GM18498 (cell line): ENCODE measurements at regions not wholly inside any gene's neighbourhood (a gene's known extent, or its start where the extent isn't known, plus 50 kb on each side); places are given as distances from the start of the nearest gene placed in this dataset.
"Not testable (repeated sequence)": the region's sequence is repeated elsewhere in the genome, so short reads cannot be mapped to it uniquely, and the experiment has no call there.

ENCODE experiments used
- ATAC-seq: cut with Tn5 transposase; IDR thresholded peaks from one replicate; pipeline ENCODE4 v1.9.1; 2021; ENCODE audit warnings: mild to moderate bottlenecking, moderate library complexity; ENCODE audit not compliant: unreplicated experiment

DNA sequence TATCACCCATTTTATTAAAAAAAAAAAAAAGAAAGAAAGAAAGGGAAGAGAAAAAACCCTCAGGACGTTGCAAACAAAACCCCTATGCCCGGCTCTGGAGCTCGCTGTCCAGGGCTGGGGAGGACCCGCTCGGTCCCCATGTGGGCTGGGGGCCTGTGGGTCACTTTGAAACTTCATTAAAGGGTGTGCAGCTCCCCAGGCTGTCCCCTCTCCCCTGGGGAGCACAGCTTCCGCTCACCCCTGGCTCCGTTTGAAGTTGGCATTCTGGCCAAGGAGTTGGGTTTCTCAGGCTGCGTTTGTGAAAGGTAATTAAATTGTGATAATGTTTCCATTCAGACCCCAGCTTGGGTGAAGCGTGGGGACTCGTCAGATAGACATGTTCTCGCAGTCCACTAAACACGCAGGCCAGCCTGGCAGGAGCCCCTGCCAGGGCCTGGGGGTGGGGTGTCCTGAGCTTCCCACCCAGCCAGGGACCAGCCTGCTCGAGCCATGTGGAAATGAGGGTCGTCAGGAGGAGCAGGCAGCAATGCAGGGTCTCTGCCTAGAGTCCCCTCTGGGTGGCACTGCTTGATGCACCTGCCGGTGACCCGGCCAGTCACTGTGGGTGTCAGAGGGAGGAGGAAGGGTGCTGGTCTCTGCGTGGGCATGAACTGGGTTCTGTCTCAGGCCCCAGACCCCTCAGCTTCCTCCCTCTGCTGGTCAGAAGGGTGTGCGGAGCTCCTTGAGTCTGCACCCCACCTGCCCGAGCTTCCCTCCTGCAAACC lies 166.2 kb downstream of the INHBB start:
- ATAC-seq = no peak

DNA sequence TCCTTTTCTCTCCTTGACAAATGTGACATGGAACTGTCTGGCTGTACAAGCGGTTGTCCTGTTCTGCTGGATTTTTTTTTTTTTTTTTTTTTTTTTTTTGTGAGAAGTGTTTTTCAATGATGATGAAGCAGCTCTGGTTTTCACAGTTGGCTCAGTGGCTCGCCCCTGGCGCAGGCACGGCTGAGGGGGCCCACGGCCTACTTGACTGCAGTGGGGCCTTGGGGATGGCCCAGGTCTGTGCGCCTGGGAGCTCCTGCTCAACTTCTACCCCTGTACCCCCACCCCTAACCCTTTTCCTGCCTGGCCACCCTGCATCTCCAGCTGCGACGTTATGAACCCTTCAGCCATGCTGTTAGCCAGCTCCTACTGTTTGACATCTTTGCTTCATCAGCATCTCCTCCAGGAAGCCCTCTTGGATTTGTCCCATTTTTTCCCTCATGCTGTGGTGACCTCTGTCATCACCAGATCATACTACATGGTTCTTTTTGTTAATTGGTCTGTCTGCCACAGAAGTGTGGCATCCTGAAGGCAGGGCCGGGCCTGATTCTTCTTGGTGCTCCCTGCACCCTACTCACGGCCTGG lies 167.9 kb downstream of the INHBB start:
- no peak for ATAC-seq

DNA sequence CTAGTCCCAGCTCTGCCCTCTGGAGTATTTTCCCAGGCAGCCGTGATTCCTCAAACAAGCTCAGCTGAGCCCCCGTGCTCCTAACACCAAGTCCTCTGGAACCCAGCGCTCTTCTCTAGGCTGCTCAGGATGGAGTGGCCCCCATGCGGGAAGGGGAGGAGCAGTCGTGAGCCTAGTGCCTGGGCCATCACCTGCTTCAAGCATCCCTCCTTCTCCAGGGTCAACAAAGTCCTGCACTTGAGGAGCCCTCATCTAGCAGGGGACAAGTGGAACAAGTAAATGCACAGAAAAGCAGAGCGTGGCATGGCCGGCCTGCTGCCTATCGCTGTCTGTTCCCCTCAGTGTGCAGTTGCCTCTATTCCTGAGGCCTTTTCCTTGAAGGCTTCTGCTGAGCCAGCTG lies 168.6 kb downstream of the INHBB start:
- ATAC-seq = no peak

DNA sequence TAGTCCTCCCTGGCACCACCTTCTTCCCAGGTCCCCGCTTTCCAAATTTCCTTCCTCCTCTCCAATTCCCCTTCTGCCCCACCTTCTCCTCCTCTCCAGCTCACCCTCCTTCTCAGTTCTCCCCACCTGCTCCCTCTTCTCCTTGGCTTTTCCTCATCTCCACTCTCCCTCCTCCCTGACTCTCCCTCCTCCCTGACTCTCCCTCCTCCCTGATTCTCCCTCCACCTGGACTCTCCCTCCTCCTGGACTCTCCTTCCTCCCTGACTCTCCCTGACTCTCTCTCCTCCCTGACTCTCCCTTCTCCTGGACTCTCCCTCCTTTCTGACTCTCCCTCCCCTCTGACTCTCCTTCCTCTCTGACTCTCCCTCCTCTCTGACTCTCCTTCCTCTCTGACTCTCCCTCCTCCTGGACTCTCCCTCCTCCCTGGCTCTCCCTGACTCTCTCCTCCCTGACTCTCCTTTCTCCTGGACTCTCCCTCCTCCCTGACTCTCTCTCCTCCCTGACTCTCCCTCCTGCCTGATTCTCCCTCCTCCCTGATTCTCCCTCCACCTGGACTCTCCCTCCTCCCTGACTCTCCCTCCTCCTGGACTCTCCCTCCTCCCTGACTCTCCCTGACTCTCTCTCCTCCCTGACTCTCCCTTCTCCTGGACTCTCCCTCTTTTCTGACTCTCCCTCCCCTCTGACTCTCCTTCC lies 169.3 kb downstream of the INHBB start:
- ATAC-seq = not testable (repeated sequence)

DNA sequence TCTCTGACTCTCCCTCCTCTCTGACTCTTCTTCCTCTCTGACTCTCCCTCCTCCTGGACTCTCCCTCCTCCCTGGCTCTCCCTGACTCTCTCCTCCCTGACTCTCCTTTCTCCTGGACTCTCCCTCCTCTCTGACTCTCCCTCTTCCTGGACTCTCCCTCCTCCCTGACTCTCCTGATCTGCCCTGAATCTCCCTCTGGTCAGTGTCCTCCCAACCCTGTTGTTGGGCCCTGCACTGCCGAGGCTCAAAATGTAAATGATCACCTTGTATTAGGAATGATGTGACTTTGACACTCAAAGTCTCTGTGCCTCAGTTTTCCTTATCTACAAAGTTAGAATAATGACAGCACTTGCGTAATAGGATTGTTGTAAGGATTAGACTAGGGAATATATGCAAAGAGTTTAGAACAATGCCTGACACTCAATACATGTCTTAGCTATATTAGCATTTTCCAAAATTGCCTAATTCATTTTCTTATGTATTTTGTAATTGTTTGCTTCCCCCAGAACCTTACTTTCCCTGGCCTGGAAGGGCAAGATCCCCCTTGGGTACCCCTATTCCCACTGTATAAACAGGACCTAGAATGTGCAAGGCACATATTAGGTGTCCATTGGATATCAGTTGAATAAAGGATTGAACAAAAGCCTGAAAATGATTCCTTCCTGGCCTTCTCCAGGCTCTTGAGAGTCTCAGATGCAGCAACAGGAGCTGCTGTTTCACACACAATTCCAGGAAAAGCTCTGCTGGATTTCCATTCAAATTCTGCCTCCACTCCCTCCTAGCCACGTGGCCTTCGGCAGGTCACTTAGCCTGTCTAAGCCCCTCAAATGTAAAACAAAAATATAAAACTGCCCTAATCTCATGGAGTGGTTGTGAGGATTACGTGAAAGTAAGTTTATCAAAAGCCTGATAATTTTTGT lies 170.1 kb downstream of the INHBB start:
- no peak for ATAC-seq

DNA sequence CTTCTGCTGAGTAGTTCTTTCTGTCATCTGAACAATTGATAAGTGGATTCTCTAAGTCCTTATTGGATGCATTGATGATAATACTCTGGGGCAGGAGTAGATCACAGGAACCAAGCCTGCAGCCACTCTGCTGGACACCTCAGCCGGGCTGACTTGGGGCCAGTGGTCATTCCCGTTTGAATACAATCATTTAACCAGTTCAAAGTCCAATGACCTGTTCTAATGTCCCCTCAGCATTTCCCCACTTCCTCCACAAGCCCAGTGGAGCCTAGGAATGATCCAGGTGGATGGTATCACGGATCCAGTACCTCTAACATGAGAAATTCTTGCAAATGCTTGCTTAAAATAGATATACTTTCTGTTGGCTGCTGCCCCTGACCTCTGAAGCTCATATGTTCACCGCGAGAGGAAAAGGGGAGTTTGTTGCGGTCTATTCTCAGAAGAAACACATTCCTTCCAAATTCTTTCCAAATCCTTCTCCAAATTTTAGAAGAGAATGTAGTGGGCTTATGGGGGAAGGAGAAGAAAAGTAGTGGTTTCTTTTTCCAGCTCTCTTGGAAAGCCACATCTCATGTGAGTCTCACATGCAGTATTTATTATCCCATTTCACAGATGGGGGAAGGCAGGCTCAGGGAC lies 170.9 kb downstream of the INHBB start:
- ATAC-seq = no peak

DNA sequence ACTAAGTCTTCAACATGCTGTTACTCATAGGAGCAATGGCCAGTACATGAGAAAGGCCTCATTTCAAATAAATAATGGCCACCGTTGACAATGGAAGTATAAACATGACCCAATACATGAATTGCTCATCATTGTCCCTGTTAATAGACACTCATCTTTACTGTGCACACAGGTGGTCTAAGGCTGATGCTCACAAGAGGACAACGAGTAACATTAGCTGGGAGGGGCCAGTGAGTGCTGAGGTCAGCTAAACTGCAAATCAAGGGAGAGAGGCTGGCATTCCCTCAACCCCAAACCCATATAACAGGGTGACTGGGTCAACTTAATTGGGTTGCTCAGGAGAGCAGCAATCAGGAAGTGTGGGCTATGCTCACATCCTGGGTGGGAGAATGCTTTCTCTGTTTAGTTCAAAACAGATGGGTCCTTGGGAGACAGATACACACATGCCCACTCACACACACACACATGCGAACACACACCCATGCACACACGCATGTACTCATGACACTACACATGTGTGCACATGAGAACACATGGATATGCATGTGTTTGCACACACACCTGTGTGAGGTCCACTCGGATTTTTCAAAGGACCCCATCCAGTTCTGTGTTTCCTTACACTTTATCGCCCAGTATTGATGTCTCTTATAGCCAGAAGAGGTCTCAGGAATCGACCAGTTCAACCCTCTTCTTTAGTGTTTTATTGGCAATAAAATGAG lies 172.0 kb downstream of the INHBB start:
- ATAC-seq = no peak

DNA sequence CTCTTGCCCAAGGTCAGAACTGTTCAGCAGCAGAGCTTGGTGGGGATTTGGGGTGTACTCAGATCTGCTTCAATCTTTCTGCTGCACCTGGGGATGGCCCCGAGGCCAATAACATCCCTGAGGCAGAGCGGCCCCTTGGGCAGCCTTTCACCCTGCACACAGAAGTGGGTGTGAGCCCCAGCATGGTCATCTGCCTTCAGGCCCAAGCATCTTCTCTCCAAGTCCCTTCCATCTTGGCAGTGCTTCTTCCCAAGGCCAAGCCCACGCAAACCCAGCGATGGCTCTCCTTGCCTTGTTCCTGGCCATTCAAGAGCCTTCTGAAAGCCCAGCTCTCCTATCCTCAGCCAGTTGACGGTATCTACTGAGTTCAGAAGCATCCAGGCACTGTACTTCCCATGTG lies 172.9 kb downstream of the INHBB start:
- no peak for ATAC-seq

DNA sequence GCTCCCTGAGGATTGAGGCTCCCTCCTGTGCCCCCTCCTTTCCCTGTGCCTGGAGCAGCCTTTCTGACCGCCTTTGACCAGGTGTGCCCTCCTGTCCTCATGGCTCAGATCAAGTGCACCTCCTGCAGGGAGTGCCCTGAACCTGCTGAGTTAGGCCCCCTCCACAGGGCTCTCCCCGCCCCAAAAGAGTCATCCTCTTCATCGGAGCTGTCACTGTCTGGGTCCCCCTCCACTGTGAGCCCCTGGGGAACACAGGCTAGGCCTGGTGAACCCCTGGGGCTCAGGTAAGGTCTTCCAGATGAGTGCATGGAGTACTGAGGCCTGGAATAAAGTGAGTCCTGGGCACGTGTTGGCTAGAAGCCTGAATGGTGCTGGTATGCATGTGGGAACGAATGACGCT lies 173.5 kb downstream of the INHBB start:
- ATAC-seq = no peak

DNA sequence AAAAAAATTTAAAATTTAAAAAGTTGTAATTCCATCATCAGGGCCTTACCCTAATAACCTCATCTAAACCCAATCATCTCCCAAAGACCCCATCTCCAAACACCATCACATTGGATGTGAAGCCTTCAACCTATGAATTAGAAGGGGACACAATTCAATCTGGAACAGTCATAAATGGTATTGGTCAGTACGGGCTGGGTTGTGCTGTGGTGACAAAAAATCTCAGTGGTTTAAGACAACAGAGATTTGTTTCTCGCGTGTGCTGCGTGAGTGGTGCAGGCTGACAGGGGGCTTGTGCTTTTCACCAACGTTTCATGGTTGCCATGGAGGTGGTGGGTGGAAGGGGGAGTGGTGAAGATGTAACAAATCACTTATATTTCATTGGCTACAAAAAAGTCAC lies 174.5 kb downstream of the INHBB start:
- ATAC-seq = no peak

DNA sequence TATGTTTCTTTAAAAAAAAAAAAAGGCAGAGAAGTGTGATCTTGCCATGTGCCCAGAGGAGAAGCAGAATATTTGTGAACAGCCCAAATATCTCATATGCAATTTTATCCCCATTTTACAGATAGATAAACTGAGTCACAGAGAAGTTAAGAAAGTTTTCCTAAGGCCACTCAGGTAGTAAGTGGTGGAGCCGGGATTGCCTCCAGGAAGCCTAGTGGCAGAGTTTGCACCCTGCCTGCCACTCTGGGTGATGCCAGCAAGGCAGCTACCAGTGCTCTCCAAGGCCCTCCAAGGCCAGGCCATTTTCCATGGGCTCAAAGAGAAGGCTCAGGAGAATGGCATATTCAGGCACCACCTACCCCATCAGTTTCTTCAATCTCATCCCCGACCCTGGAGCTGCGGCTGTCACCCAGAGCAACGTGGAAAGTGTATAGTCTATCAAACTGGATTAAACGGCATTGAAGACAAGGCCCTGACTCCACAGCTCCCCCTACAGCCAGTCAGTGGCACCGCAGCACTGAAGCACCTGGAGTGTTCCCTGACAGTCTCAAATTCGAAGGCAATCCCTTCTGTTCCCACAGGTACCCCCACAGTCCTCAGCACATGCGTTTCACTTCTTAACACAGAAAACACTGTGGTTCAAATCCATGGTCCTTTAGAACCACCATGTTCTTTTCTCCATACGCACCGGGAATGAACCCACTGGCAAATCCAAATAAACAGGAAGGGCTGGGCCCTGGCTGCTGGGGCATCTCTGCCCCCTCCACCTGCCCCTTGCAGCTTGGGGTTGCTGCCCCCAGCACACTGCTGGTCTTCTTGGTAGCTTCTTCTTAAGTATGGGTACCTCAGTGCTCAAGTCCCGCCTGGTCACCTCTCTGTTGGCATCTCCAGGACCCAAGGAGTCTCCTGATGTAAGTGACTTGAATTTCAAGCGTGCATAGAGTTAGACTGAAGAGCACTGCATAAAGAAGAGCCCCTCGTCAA lies 175.3 kb downstream of the INHBB start:
- ATAC-seq = no peak

DNA sequence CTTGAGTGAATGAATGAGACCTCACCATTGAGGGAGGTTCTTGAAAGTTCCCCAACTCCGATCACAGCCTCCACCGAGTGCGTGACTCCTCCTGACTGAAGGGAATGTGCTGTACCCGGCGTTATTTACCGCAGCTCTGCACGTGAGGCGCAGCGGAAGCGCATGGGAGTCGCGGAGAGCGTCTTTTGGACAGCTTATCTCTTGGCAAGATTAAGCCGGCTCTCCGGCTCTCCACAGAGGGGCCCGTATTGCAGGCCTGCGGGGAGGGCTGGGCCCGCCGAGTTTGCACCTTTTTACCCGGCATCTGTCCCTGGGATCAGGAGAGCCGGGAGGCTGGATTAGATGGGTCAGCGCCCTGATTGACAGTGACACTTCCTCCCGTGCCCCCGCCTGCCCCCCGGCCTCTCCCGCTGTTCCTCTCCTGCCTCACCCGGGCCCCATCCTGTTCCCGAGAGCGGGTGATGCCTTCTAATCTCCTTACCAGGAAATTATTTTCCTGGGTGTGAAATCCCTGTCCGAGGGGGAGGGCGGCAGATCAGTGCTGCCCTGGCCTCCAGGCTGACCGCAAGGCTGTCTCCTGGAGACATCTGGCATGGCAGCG lies 176.3 kb downstream of the INHBB start:
- ATAC-seq = no peak

DNA sequence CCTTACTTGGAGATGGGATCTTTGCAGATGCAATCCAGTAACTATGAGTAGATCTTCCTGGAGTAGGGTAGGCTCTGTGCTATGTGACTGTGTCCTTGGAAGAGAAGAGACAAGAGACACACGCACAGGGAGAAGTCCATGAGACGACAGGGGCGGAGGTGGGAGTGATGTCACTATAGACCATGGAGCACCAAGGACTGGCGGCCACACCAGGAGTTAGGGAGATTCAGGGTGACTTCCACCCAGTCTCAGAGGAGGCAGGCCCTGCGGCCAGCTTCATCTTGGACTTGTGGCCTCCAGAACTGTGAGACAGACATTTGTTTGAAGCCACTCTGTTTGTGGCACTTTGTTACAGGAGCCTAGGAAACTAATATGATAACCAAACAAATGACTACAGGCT lies 177.8 kb downstream of the INHBB start:
- no peak for ATAC-seq

DNA sequence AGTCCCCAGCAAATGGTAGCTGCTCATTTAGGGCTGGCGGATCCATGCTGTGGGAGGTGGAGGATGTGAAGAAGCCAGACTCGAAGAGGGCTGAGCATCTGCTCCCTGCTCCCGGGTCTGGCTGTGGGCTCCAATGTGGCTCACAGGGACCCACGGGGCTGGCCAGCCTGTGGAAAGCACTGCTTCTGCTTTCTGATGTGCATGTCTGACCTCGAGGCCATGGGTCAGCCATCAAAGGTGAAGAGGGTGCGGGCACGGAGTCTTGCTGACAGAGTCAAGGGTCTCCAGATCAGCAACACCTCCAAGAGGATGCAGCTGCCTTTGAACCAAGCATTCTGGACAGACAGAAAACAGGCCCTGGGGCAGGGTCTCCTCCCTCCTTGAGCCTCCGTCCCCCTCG lies 178.2 kb downstream of the INHBB start:
- ATAC-seq = no peak

DNA sequence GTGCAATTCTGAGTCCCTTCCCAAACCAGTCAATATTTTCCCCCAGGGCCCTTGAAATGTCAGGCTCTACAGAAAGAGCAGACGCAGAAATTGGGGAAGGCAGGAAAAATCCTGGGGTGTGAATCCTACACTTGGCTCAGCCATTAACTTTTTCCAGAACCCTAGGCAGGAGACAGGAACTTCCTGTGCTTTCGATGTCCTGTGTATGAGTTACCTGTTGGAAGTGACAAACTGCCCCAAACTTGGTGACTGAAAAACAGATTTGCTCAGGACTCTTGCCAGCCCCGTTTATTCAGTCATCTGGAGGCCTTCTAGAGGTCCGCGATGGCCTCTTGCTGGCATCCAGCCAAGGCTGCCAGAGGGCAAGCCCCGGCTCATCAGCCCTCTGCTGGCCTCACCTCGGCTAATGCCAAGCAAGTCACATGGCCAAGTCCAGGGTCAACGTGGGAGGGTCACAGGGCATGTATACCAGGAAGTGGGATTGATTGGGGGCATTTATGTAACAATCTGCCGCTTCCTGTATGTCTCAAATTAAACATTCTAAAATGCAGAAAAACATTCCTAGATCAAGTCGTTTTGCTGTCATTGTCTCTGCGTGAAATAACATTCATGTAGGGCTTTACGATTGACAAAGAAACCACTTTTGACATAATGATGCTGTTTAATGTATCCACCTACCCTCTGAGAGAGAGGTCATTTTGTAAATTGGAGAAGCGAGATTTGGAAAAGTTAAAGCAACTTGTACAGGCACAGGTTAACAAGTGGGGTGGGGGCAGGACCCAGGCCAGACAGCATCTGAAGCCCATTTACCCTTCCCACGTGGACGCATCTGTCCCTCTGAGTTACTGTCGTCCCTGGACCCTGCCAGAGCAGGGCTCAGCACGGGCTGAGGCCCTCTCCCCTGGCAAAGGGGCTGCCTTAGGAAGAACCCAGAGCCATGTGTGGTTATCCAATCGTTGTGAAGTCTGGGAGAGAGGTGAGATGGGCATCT lies 179.4 kb downstream of the INHBB start:
- no peak for ATAC-seq

DNA sequence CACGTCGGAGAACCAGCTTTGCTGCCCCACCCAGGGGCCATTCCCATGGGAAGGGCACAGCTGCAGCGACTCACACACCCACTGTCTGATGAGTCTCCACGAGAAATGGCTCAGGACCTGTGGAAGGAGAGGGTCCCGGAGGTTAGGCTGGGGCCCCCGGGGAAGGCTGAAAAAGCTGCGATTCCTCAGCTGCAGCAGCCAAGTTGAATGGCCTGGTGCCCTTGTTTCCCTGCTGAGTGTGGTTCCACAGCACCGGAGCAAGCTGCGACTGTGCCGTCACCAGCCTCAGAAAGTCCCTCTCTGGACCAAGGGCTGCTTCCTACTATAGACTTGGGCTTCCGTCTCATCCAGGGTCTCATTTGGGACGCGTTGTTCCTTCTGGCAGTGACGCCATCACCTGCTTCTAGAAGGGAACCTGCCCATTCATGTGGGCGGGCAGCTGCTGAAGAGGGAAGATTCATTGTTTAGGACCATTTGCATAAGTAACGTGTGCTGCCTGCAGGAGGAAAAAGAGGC lies 180.2 kb downstream of the INHBB start:
- ATAC-seq = no peak
